Neutrophil (primary cell): ENCODE measurements at regions not wholly inside any gene's neighbourhood (a gene's known extent, or its start where the extent isn't known, plus 50 kb on each side); places are given as distances from the start of the nearest gene placed in this dataset.
A peak's percentile ranks its signal among the peaks of the same experiment; 100 is the strongest.
"Not testable (repeated sequence)": the region's sequence is repeated elsewhere in the genome, so short reads cannot be mapped to it uniquely, and the experiment has no call there.

Experiments
- H3K27ac ChIP-seq: fragments of 200-600 bp; sonication (generic); 2 replicates; pipeline ENCODE4 v1.5.1; 2016; ENCODE audit warnings: mild to moderate bottlenecking, moderate library complexity
- H3K27me3 ChIP-seq: fragments of 200-600 bp; sonication (generic); 2 replicates; pipeline ENCODE4 v1.6.0; 2016; ENCODE audit warnings: mild to moderate bottlenecking
- H3K36me3 ChIP-seq: fragments of 200-600 bp; sonication (generic); 2 replicates; pipeline ENCODE4 v1.5.1; 2017
- H3K4me1 ChIP-seq, 2 experiments: fragments of 200-600 bp in 1 of 2; sonication (generic) in 1 of 2; 1 replicate in 1 of 2; 2 replicates in 1 of 2; pipeline versions ENCODE4 v1.5.1 to v1.6.1; 2013 to 2016; ENCODE audit warnings: low read depth in 1 of 2, low read length in 1 of 2, mild to moderate bottlenecking in 1 of 2, moderate library complexity in 1 of 2; ENCODE audit not compliant: control insufficient read depth in 1 of 2, insufficient read depth in 1 of 2
- H3K4me3 ChIP-seq, 2 experiments: fragments of 200-600 bp in 1 of 2; sonication (generic) in 1 of 2; 1 replicate in 1 of 2; 2 replicates in 1 of 2; pipeline ENCODE4 v1.5.1; 2013 to 2016; ENCODE audit warnings: low read depth in 1 of 2, low read length in 1 of 2, mild to moderate bottlenecking in 1 of 2, moderate library complexity in 1 of 2
- H3K9me3 ChIP-seq: fragments of 200-600 bp; sonication (generic); 2 replicates; pipeline ENCODE4 v1.5.1; 2016
- TF ChIP-seq, protein P1 (sequence below): fragments of 200-600 bp; sonication (generic); IDR thresholded peaks from 2 replicates; pipeline ENCODE4 v1.5.1; 2016; ENCODE audit warnings: antibody characterized with exemption

- Histone ChIP-seq H3K27me3 (peaks cover 22% of the 10 kb centered on the region), H3K4me1 (peaks cover 4 to 11% of the 10 kb centered on the region in 2 experiments), H3K4me3 (peak overlapping the region in 1 of 2 experiments; percentile 86), H3K27ac (peak overlapping the region; percentile 80), H3K9me3 (no peaks in the 10 kb centered on the region), H3K36me3 (no peaks in the 10 kb centered on the region)
- TF ChIP-seq, protein P1, sequence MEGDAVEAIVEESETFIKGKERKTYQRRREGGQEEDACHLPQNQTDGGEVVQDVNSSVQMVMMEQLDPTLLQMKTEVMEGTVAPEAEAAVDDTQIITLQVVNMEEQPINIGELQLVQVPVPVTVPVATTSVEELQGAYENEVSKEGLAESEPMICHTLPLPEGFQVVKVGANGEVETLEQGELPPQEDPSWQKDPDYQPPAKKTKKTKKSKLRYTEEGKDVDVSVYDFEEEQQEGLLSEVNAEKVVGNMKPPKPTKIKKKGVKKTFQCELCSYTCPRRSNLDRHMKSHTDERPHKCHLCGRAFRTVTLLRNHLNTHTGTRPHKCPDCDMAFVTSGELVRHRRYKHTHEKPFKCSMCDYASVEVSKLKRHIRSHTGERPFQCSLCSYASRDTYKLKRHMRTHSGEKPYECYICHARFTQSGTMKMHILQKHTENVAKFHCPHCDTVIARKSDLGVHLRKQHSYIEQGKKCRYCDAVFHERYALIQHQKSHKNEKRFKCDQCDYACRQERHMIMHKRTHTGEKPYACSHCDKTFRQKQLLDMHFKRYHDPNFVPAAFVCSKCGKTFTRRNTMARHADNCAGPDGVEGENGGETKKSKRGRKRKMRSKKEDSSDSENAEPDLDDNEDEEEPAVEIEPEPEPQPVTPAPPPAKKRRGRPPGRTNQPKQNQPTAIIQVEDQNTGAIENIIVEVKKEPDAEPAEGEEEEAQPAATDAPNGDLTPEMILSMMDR = no peak
Observed at GRCh38 chrX:52261125-52261462, 76.4 kb downstream of the MAGED4 start.

DNA sequence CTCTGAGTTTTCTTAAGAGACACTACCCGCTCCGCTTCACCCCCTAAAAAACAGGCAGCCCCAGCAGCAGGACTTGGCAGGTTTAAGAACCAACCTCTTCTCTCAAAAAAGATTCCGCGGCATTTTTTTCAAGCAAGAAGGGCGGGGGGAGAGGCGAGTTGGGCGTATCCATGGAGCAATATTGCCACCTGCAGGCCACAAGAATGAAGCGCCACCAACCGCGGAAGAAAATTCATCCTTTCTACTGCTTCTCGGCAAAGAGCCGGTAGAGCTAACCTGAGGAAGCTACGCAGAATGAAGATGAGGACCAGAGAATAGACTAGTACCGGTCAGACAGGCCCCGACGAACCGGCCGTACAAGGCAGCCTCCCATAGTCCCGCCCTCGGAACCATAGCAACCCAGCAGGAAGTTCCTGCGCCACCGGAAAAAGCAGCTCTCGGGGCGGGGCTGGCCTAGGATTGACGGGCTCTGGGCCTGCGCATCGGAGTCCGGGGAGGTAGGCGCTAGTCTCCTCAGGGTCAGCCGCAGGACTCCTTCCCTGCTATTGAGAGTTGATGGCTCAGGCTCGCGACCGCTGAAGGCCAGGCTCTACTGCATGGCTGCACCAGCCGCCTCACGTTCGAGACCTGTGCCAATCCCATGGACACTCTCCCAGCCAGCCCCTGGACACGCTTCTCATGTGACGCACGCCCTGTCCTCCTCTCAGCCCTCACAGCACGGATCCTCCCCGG is 76.9 kb downstream of the MAGED4 start:
- peak overlapping the region; percentile 80 for H3K27ac ChIP-seq
- H3K4me1 ChIP-seq = peaks cover 4 to 11% of the 10 kb centered on the region in 2 experiments
- H3K36me3 ChIP-seq = no peaks in the 10 kb centered on the region
- no peaks in the 10 kb centered on the region for H3K9me3 ChIP-seq
- H3K4me3 ChIP-seq = peak overlapping the region; percentile 64 to 86
- TF ChIP-seq, protein P1 = peak; percentile 89
- peaks cover 22% of the 10 kb centered on the region for H3K27me3 ChIP-seq

DNA sequence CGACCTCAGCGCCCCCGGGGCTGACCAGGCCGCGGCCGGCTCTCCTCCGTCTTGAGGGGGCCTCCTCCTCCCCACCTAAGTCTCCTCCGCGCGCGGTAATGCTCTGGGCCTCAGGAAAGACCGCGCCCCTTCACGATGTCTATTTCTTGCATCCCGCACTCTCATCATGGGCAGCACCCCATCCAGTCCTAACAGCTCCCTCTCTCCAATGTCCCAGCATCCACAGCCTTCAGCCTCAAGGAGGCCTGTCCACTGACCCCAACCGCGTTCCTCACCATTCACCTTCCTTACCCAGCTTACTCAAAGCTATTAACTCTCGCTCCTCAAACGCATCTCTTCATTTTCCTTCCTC is 77.5 kb downstream of the MAGED4 start:
- Histone ChIP-seq H3K27ac (peak overlapping the region; percentile 80), H3K4me1 (peaks cover 4 to 11% of the 10 kb centered on the region in 2 experiments), H3K27me3 (peaks cover 22% of the 10 kb centered on the region), H3K9me3 (no peaks in the 10 kb centered on the region), H3K36me3 (no peaks in the 10 kb centered on the region), H3K4me3 (peak overlapping the region; percentile 64 to 86)
- TF ChIP-seq, protein P1 = no peak

GRCh38 chrX:52263417-52263816 is 78.7 kb downstream of the MAGED4 start:
- Histone ChIP-seq H3K27ac (no peak overlapping the region), H3K27me3 (peaks cover 19% of the 10 kb centered on the region), H3K4me1 (peaks cover 4 to 11% of the 10 kb centered on the region in 2 experiments), H3K9me3 (no peaks in the 10 kb centered on the region), H3K36me3 (no peaks in the 10 kb centered on the region), H3K4me3 (no peak overlapping the region)
- TF ChIP-seq, protein P1 = no peak

DNA sequence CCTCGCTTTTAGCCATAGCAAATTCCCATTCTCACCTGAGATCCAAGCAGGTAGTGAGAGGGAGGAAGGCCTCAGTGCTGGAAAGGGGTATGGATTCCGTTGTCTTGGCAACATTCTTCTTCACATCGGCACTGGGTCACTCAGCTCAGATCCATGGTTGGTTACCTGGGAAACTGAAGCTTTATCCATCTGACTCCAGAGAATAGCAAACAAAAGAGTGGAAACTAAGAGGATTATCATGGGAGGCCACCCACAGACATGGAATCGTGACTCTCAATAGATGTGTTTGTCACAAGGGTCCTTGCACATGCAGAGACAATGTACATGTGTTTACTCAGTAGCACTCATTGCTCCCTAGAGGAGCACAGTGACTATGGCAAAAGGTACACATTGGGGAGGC is 81.0 kb downstream of the MAGED4 start:
- Histone ChIP-seq H3K9me3 (no peaks in the 10 kb centered on the region), H3K27ac (no peak overlapping the region), H3K36me3 (no peaks in the 10 kb centered on the region), H3K4me1 (peaks cover 4 to 11% of the 10 kb centered on the region in 2 experiments), H3K4me3 (no peak overlapping the region), H3K27me3 (peaks cover 1% of the 10 kb centered on the region)
- TF ChIP-seq, protein P1 = no peak

- H3K27ac ChIP-seq, H3K27me3 ChIP-seq, H3K9me3 ChIP-seq, H3K4me3 ChIP-seq, H3K36me3 ChIP-seq, H3K4me1 ChIP-seq: not testable (repeated sequence)
Observed at GRCh38 chrX:52268502-52268901, 83.8 kb downstream of the MAGED4 start.
